ENCODE measurements at regions not wholly inside any gene's neighbourhood (a gene's known extent, or its start where the extent isn't known, plus 50 kb on each side); places are given as distances from the start of the nearest gene placed in this dataset.

- DNase-seq = no peak
- no peak for ATAC-seq
- intact Hi-C loops (cut with micrococcal nuclease) = no loop called here
These were observed 596.3 kb downstream of the TAFA4 start for GRCh38 chr3:68336042-68336441.

- intact Hi-C loops (cut with micrococcal nuclease) = no loop called here
- DNase-seq = no peak
These were observed 597.9 kb downstream of the TAFA4 start for GRCh38 chr3:68334367-68334986.

GRCh38 chr3:68328049-68328448, 604.3 kb downstream of the TAFA4 start:
- intact Hi-C loops (cut with micrococcal nuclease) = loop anchor here (5.0 kb wide), 1 partner anchor 571 kb away; no protein-coding TSS in a partner anchor
- DNase-seq = no peak
- ATAC-seq = no peak

More at GRCh38 chr3:68334367-68334986, 597.9 kb downstream of the TAFA4 start:
- no peak for ATAC-seq

DNA sequence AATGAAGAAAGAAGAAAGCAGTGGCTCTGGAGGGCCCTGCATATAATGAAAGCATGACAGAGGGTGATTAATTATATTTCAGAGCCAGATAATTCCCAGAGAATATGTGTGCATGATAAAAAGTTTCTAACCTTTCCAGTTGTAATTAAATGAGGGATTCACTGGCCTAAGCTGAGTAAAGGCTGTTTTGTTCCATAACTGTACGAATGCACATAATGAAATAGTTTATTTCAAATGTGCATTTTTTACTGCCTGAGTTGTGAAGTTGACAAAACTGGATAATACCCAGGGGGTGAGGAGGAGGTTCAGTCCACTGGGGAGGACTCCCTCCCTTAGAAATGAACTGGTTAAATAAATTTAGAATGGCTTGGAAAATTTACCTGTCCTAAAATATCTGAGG, 616.4 kb downstream of the TAFA4 start:
- intact Hi-C loops (cut with micrococcal nuclease) = no loop called here
- no peak for DNase-seq
- no peak for ATAC-seq

DNA sequence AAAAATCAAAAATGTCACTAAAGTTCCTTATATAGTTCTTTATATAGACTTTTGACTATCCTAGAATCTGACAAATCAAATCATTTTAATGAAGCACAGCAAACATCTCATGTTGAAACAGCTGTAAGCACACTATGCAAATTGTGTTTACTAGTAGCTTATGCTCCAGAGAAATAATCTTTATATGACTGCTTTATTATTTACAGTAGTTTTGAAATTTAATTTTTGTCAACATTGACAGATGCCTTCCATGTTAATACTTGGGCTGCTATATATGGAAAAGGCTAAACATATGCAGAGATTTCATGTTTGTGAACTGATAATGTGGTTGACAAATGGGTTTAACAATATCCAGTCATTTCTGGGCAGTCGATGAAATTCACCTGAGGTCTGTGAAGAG, 616.8 kb downstream of the TAFA4 start:
- intact Hi-C loops (cut with micrococcal nuclease) = no loop called here
- no peak for ATAC-seq
- no peak for DNase-seq

- intact Hi-C loops (cut with micrococcal nuclease) = no loop called here
- ATAC-seq (no peak), DNase-seq (no peak)
These were observed 625.8 kb downstream of the TAFA4 start for GRCh38 chr3:68306571-68306970.

- DNase-seq (no peak), ATAC-seq (no peak)
- intact Hi-C loops (cut with micrococcal nuclease) = no loop called here
These were observed 636.9 kb downstream of the TAFA4 start for GRCh38 chr3:68295457-68295856.

GRCh38 chr3:68290333-68290732, 635.9 kb upstream of the SUCLG2 start:
- ATAC-seq = no peak
- intact Hi-C loops (cut with micrococcal nuclease) = no loop called here
- DNase-seq = no peak

- intact Hi-C loops (cut with micrococcal nuclease) = no loop called here
- ATAC-seq (no peak), DNase-seq (no peak)
These were observed 633.7 kb upstream of the SUCLG2 start for GRCh38 chr3:68288085-68288484.

GRCh38 chr3:68287101-68287500, 632.7 kb upstream of the SUCLG2 start:
- intact Hi-C loops (cut with micrococcal nuclease) = no loop called here
- ATAC-seq (no peak), DNase-seq (no peak)

DNA sequence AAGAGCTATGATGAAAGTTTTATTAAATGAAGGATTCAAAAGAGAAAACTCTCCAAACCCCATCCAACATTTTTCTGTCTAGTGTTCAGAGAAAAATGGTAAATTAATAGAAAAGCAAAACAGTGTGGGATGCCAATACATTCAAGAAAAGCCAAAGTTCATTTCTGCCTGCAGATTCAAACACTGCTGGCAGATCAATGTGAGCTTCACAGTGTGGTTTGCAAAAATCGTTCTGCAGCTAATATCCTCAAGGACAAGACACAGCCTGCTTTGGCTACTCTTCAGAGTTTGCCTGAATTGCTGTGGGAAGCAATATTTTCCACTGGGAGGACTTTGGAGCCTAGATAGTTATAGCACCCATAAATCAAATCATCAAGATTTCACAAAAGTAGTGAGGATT, 619.9 kb upstream of the SUCLG2 start:
- DNase-seq = no peak
- intact Hi-C loops (cut with micrococcal nuclease) = no loop called here
- ATAC-seq = no peak

DNA sequence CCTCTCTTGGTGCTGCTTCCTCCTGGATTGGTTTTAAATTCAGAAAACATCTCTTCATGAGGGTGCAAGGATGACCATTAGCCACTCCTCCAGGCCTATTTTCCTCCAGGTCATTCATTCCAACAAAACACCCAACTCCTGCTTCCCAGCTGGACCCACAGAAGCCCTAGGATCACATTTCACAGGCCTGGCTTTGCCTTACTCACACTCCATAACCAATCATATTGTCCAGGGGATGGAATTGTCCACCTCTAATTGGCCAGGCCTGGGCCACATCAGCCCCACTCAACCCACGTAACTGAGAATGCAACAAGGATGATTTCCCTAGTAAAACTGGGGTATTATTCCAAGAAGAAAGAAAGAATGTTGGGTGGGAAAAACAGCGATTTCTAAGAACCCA, 616.7 kb upstream of the SUCLG2 start:
- intact Hi-C loops (cut with micrococcal nuclease) = no loop called here
- ATAC-seq (no peak), DNase-seq (no peak)

DNA sequence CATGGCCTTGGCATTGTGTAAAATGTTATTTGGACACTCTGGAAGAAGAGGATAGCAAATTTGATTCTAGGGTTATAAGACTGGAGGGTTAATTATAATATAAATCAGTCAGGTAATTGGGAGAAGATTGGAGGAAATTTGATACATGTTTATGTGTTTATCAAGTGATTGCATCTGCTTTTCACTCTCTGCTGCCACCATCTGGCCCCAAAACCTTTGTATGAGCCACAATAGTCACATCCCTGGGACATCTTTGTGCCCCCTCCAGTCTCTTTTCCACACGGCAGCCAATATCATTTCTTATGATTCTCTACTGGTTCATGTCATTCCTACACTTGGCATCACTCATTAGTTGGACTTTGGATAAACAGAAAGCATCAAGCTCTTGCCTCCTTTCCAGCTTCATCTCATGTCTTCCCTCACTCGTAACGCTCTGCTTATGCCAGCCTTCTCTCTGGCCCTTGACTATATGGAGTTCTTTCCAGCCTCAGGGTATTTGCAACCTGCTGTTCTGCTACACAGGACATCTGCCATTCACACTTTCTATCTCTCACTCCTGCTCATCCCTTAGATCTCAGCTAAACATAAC, 602.3 kb upstream of the SUCLG2 start:
- no peak for DNase-seq
- intact Hi-C loops (cut with micrococcal nuclease) = no loop called here
- no peak for ATAC-seq

DNA sequence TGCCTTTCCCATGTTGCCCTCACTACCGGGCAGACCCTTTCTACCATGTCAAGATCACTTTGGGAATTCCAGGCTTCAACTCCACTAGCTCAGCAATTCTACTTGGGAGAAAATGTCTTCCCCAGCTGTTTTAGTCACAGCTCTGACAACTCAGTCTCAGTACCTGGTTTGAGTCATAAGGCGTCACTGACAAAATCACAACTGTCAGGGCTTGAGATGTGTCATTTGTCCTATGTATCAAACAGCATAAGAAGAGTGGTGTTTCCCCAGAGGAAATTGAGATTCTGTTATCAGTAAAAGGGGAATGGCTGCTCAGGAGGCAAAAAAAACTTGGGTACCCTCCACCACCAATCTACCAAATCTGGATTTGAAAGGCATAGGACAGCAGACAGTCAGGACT, 594.9 kb upstream of the SUCLG2 start:
- intact Hi-C loops (cut with micrococcal nuclease) = no loop called here
- no peak for ATAC-seq
- DNase-seq = no peak

GRCh38 chr3:68242606-68243005, 588.2 kb upstream of the SUCLG2 start:
- no peak for DNase-seq
- intact Hi-C loops (cut with micrococcal nuclease) = no loop called here
- no peak for ATAC-seq

GRCh38 chr3:68239542-68239941, 585.1 kb upstream of the SUCLG2 start:
- intact Hi-C loops (cut with micrococcal nuclease) = no loop called here
- ATAC-seq (no peak), DNase-seq (no peak)

- DNase-seq = no peak
- ATAC-seq = no peak
- intact Hi-C loops (cut with micrococcal nuclease) = no loop called here
These were observed 579.8 kb upstream of the SUCLG2 start for GRCh38 chr3:68234076-68234780.

- intact Hi-C loops (cut with micrococcal nuclease) = no loop called here
- DNase-seq (no peak), ATAC-seq (no peak)
These were observed 574.4 kb upstream of the SUCLG2 start for GRCh38 chr3:68228856-68229255.

DNA sequence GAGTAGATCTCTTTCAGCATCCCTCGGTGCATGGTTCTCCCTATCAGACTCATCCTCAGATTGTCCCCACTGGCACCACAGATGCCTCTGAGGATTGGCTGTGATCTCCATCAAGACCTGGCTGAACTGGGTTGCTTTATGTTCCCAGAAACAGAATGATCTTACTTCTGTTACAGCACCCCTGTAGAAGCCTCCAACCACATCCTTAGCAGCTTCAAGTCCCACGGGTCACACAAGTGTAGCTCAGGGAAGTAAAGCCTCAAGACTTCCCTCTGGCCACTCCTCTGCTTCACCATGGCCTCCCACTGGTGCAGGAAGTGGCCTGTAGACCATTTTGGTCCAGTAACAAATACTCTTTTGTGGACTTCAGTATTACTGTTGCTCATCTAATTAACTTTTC, 566.4 kb upstream of the SUCLG2 start:
- intact Hi-C loops (cut with micrococcal nuclease) = no loop called here
- DNase-seq (no peak), ATAC-seq (no peak)

GRCh38 chr3:68211637-68212036, 557.2 kb upstream of the SUCLG2 start:
- ATAC-seq (no peak), DNase-seq (no peak)
- intact Hi-C loops (cut with micrococcal nuclease) = no loop called here

DNA sequence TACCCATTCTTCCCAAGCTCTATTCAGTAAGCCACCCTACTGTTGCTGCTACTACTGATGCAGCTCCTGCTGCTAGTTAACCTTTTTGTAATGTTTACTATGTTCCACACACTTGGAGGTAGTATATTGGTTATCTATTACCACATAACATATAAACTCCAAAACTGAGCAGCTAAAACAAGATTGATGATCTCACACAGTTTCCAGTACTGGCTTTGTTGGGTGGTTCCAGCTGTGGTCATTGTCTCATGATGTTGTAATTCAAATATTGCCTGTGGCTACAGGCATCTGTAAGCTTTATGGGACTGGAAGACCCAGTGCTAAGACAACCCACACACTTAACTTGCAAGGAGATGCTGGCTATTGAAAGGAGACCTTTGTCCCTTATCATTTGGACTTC, 556.2 kb upstream of the SUCLG2 start:
- intact Hi-C loops (cut with micrococcal nuclease) = no loop called here
- no peak for DNase-seq
- ATAC-seq = no peak

All from left ventricle myocardium superior (tissue), 1 donor.